ENCODE measurements at regions not wholly inside any gene's neighbourhood (a gene's known extent, or its start where the extent isn't known, plus 50 kb on each side); places are given as distances from the start of the nearest gene placed in this dataset.

DNA sequence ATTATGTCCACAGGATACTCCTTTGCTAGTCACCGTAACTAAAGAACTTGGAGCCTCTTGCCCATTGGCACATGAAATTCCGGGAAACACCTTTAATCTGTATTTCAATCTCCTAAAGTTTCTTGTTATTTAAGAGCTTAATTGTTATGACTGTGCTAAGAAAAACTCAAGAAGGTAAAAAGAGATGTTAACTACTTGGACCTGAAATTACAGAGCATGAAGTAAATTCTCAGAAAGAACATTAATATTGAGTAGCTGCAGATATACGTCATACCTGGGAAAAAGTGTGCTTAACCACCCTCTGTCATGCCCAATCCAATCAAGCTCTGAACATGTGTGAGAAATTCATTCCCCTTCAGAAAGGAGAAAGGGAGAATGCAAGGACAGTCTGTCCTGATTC, 394.9 kb upstream of the PTGER4 start:
- H3K27ac ChIP-seq (ENCODE audit: low read length): no peak overlapping the region
- no peaks in the 10 kb centered on the region for H4K20me1 ChIP-seq (ENCODE audit: insufficient read depth, low read length)
- TF ChIP-seq EZH2phosphoT487 (IDR thresholded peaks at IDR 0.05; ENCODE audit: low read length): no peak
- TF ChIP-seq EZH2 (optimal IDR thresholded peaks at IDR 0.05; ENCODE audit: low read depth, low read length): no peak
- TF ChIP-seq, protein P1, sequence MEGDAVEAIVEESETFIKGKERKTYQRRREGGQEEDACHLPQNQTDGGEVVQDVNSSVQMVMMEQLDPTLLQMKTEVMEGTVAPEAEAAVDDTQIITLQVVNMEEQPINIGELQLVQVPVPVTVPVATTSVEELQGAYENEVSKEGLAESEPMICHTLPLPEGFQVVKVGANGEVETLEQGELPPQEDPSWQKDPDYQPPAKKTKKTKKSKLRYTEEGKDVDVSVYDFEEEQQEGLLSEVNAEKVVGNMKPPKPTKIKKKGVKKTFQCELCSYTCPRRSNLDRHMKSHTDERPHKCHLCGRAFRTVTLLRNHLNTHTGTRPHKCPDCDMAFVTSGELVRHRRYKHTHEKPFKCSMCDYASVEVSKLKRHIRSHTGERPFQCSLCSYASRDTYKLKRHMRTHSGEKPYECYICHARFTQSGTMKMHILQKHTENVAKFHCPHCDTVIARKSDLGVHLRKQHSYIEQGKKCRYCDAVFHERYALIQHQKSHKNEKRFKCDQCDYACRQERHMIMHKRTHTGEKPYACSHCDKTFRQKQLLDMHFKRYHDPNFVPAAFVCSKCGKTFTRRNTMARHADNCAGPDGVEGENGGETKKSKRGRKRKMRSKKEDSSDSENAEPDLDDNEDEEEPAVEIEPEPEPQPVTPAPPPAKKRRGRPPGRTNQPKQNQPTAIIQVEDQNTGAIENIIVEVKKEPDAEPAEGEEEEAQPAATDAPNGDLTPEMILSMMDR (IDR thresholded peaks at IDR 0.05; ENCODE audit: low read length): no peak
- H3K9me3 ChIP-seq (replicated peaks; ENCODE audit: insufficient read depth, low read length): no peaks in the 10 kb centered on the region
- no peak overlapping the region for H3K4me3 ChIP-seq (ENCODE audit: low read length)
- no peak overlapping the region for H2AFZ ChIP-seq (ENCODE audit: low read length)
- H3K36me3 ChIP-seq (replicated peaks; ENCODE audit: insufficient read depth, low read length): no peaks in the 10 kb centered on the region
- no peaks in the 10 kb centered on the region for H3K4me1 ChIP-seq (ENCODE audit: low read length)
- DNase-seq: no peak
- no peak overlapping the region for H3K9ac ChIP-seq (ENCODE audit: low read length)
- no peaks in the 10 kb centered on the region for H3F3A ChIP-seq (ENCODE audit: insufficient read depth, low read length)
- no peaks in the 10 kb centered on the region for H3K79me2 ChIP-seq (ENCODE audit: low read length)
- H3K9me2 ChIP-seq (replicated peaks; ENCODE audit: insufficient read depth, low read length): no peaks in the 10 kb centered on the region
- H3K4me2 ChIP-seq (ENCODE audit: low read depth, low read length): no peak overlapping the region
- H3K27me3 ChIP-seq (replicated peaks; ENCODE audit: insufficient read depth, low read length): no peaks in the 10 kb centered on the region

DNA sequence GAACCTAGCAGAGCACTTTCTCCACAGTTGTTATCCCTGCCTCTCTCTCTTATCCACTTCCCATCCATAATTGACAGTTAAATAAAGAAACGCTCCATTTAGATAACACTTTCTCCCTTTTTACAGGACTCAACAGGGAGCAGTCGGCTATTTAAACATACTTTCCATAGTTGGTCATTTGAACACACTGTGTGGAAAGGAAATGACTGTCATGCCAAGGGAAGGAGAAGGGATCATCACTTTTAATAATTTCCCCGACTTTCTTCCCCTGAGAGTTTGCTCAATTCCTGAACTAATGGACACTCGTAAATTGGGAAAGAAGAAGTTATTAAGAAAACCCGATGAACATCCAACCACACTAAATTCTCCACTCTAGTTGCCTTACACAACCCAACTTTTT, 400.8 kb upstream of the PTGER4 start:
- H3K27ac ChIP-seq (ENCODE audit: low read length): no peak overlapping the region
- H3K4me2 ChIP-seq (ENCODE audit: low read depth, low read length): no peak overlapping the region
- H2AFZ ChIP-seq (ENCODE audit: low read length): no peak overlapping the region
- no peaks in the 10 kb centered on the region for H3F3A ChIP-seq (ENCODE audit: insufficient read depth, low read length)
- no peaks in the 10 kb centered on the region for H3K36me3 ChIP-seq (replicated peaks; ENCODE audit: insufficient read depth, low read length)
- DNase-seq: no peak
- H3K4me1 ChIP-seq (ENCODE audit: low read length): no peaks in the 10 kb centered on the region
- TF ChIP-seq EZH2 (optimal IDR thresholded peaks at IDR 0.05; ENCODE audit: low read depth, low read length) (no peak), EZH2phosphoT487 (IDR thresholded peaks at IDR 0.05; ENCODE audit: low read length) (no peak)
- TF ChIP-seq, protein P1 (IDR thresholded peaks at IDR 0.05; ENCODE audit: low read length): no peak
- H3K27me3 ChIP-seq (replicated peaks; ENCODE audit: insufficient read depth, low read length): no peaks in the 10 kb centered on the region
- H3K4me3 ChIP-seq (ENCODE audit: low read length): no peak overlapping the region
- no peak overlapping the region for H3K9ac ChIP-seq (ENCODE audit: low read length)
- no peaks in the 10 kb centered on the region for H3K9me2 ChIP-seq (replicated peaks; ENCODE audit: insufficient read depth, low read length)
- H3K9me3 ChIP-seq (replicated peaks; ENCODE audit: insufficient read depth, low read length): no peaks in the 10 kb centered on the region
- H4K20me1 ChIP-seq (ENCODE audit: insufficient read depth, low read length): no peaks in the 10 kb centered on the region
- no peaks in the 10 kb centered on the region for H3K79me2 ChIP-seq (ENCODE audit: low read length)

DNA sequence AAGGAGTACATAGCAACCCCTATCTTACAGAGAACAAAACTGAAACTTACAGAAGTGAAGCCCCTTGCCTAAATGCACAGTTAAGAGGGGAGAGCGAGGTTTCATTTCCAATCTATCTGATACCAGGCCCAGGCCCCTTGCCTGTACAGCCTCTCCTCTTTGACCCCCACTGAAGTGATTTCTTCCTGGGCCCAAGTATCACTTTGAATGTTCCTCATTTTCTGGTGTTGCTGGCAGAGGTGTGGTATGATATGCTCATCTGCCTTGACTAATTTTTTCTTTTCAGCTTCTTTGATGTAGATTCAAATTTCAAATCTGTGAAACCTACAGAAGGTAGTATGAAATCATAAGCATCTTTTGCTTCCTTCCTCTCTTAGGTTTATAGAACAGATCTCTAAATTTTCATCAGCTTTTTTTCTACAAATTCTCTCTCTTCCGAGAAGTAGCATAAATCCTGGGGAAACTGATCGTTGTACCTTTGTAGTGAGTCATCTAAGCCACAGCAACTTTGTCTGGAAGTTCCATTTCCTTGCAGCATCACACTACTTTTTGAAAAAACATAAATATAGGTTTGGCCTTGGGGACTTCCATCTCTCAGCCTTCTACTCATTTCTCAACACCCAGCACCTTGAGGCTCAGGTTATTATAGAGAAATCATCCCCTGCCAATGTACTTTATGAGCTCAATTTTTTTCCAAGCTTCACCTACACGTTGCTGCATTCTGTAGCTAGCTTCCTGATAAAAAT, 402.4 kb upstream of the PTGER4 start:
- H3K4me3 ChIP-seq (ENCODE audit: low read length): no peak overlapping the region
- H4K20me1 ChIP-seq (ENCODE audit: insufficient read depth, low read length): no peaks in the 10 kb centered on the region
- no peak for TF ChIP-seq EZH2phosphoT487 (IDR thresholded peaks at IDR 0.05; ENCODE audit: low read length)
- TF ChIP-seq EZH2 (optimal IDR thresholded peaks at IDR 0.05; ENCODE audit: low read depth, low read length): no peak
- TF ChIP-seq, protein P1 (IDR thresholded peaks at IDR 0.05; ENCODE audit: low read length): no peak
- H3K4me2 ChIP-seq (ENCODE audit: low read depth, low read length): no peak overlapping the region
- no peak overlapping the region for H2AFZ ChIP-seq (ENCODE audit: low read length)
- H3K9me2 ChIP-seq (replicated peaks; ENCODE audit: insufficient read depth, low read length): no peaks in the 10 kb centered on the region
- no peaks in the 10 kb centered on the region for H3F3A ChIP-seq (ENCODE audit: insufficient read depth, low read length)
- H3K79me2 ChIP-seq (ENCODE audit: low read length): no peaks in the 10 kb centered on the region
- H3K9ac ChIP-seq (ENCODE audit: low read length): no peak overlapping the region
- no peak for DNase-seq
- H3K9me3 ChIP-seq (replicated peaks; ENCODE audit: insufficient read depth, low read length): no peaks in the 10 kb centered on the region
- no peaks in the 10 kb centered on the region for H3K27me3 ChIP-seq (replicated peaks; ENCODE audit: insufficient read depth, low read length)
- H3K36me3 ChIP-seq (replicated peaks; ENCODE audit: insufficient read depth, low read length): no peaks in the 10 kb centered on the region
- no peaks in the 10 kb centered on the region for H3K4me1 ChIP-seq (ENCODE audit: low read length)
- no peak overlapping the region for H3K27ac ChIP-seq (ENCODE audit: low read length)

Measured in MM.1S (cell line).